ENCODE measurements at regions not wholly inside any gene's neighbourhood (a gene's known extent, or its start where the extent isn't known, plus 50 kb on each side); places are given as distances from the start of the nearest gene placed in this dataset.

- DNase-seq (ENCODE audit: low read depth in 1 of 2, low spot score in 1 of 2) = no peak
- no peak overlapping the region for H3K27ac ChIP-seq (replicated peaks)
- no peak overlapping the region for H3K4me3 ChIP-seq (replicated peaks; ENCODE audit: insufficient read depth, low read length)
- no peaks in the 10 kb centered on the region for H3K27me3 ChIP-seq (ENCODE audit: insufficient read depth, poor library complexity, severe bottlenecking)
- no peak for TF ChIP-seq SPI1 (IDR thresholded peaks at IDR 0.05; ENCODE audit: borderline replicate concordance, low read depth)
- TF ChIP-seq POLR2AphosphoS5 (IDR thresholded peaks at IDR 0.05; ENCODE audit: low read depth) = no peak
- TF ChIP-seq GABPA (IDR thresholded peaks at IDR 0.05; ENCODE audit: low read depth) = no peak
- TF ChIP-seq, protein P1, sequence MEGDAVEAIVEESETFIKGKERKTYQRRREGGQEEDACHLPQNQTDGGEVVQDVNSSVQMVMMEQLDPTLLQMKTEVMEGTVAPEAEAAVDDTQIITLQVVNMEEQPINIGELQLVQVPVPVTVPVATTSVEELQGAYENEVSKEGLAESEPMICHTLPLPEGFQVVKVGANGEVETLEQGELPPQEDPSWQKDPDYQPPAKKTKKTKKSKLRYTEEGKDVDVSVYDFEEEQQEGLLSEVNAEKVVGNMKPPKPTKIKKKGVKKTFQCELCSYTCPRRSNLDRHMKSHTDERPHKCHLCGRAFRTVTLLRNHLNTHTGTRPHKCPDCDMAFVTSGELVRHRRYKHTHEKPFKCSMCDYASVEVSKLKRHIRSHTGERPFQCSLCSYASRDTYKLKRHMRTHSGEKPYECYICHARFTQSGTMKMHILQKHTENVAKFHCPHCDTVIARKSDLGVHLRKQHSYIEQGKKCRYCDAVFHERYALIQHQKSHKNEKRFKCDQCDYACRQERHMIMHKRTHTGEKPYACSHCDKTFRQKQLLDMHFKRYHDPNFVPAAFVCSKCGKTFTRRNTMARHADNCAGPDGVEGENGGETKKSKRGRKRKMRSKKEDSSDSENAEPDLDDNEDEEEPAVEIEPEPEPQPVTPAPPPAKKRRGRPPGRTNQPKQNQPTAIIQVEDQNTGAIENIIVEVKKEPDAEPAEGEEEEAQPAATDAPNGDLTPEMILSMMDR (IDR thresholded peaks at IDR 0.05; ENCODE audit: insufficient read depth, low read length) = no peak
- TF ChIP-seq, protein P2, sequence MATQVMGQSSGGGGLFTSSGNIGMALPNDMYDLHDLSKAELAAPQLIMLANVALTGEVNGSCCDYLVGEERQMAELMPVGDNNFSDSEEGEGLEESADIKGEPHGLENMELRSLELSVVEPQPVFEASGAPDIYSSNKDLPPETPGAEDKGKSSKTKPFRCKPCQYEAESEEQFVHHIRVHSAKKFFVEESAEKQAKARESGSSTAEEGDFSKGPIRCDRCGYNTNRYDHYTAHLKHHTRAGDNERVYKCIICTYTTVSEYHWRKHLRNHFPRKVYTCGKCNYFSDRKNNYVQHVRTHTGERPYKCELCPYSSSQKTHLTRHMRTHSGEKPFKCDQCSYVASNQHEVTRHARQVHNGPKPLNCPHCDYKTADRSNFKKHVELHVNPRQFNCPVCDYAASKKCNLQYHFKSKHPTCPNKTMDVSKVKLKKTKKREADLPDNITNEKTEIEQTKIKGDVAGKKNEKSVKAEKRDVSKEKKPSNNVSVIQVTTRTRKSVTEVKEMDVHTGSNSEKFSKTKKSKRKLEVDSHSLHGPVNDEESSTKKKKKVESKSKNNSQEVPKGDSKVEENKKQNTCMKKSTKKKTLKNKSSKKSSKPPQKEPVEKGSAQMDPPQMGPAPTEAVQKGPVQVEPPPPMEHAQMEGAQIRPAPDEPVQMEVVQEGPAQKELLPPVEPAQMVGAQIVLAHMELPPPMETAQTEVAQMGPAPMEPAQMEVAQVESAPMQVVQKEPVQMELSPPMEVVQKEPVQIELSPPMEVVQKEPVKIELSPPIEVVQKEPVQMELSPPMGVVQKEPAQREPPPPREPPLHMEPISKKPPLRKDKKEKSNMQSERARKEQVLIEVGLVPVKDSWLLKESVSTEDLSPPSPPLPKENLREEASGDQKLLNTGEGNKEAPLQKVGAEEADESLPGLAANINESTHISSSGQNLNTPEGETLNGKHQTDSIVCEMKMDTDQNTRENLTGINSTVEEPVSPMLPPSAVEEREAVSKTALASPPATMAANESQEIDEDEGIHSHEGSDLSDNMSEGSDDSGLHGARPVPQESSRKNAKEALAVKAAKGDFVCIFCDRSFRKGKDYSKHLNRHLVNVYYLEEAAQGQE (IDR thresholded peaks at IDR 0.05; ENCODE audit: insufficient replicate concordance, low read depth) = no peak
Measured at GRCh38 chr12:75862692-75863471, 168.7 kb downstream of the PHLDA1 start.

- no peak for TF ChIP-seq POLR2AphosphoS5 (IDR thresholded peaks at IDR 0.05; ENCODE audit: low read depth)
- no peak for TF ChIP-seq SPI1 (IDR thresholded peaks at IDR 0.05; ENCODE audit: borderline replicate concordance, low read depth)
- TF ChIP-seq, protein P2 (IDR thresholded peaks at IDR 0.05; ENCODE audit: insufficient replicate concordance, low read depth) = no peak
- TF ChIP-seq, protein P1 (IDR thresholded peaks at IDR 0.05; ENCODE audit: insufficient read depth, low read length) = no peak
- TF ChIP-seq GABPA (IDR thresholded peaks at IDR 0.05; ENCODE audit: low read depth) = no peak
- Histone ChIP-seq H3K27me3 (ENCODE audit: insufficient read depth, poor library complexity, severe bottlenecking) (no peaks in the 10 kb centered on the region), H3K4me3 (replicated peaks; ENCODE audit: insufficient read depth, low read length) (no peak overlapping the region), H3K27ac (replicated peaks) (no peak overlapping the region)
- DNase-seq (ENCODE audit: low read depth in 1 of 2, low spot score in 1 of 2) = no peak
Measured at GRCh38 chr12:75859868-75860267, 171.7 kb downstream of the PHLDA1 start.

DNA sequence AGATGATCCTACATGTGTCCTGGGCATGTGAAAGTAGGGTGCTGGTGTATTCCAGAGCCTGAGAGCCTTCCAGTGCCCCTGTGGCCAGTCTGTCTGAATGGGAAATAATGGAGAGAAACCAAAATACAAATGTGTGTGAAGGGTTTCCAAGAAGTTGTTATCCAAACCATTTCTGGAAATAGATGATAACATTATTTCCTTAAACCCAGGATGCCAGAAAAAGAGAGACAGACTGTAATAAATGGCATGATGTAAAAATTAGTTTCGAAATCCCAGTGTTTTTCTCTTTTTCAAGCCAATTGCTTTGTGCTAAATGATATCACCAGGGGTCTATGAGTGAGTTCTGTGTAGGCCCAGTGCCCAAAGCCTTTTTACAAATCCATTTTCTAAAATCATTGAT lies 175.3 kb downstream of the PHLDA1 start:
- Histone ChIP-seq H3K4me3 (replicated peaks; ENCODE audit: insufficient read depth, low read length) (no peak overlapping the region), H3K27ac (replicated peaks) (no peak overlapping the region), H3K27me3 (ENCODE audit: insufficient read depth, poor library complexity, severe bottlenecking) (no peaks in the 10 kb centered on the region)
- TF ChIP-seq GABPA (IDR thresholded peaks at IDR 0.05; ENCODE audit: low read depth) (no peak), SPI1 (IDR thresholded peaks at IDR 0.05; ENCODE audit: borderline replicate concordance, low read depth) (no peak), POLR2AphosphoS5 (IDR thresholded peaks at IDR 0.05; ENCODE audit: low read depth) (no peak)
- TF ChIP-seq, protein P1 (IDR thresholded peaks at IDR 0.05; ENCODE audit: insufficient read depth, low read length) = no peak
- TF ChIP-seq, protein P2 (IDR thresholded peaks at IDR 0.05; ENCODE audit: insufficient replicate concordance, low read depth) = no peak
- DNase-seq (ENCODE audit: low read depth in 1 of 2, low spot score in 1 of 2) = no peak
